H1 (cell line): ENCODE measurements at regions not wholly inside any gene's neighbourhood (a gene's known extent, or its start where the extent isn't known, plus 50 kb on each side); places are given as distances from the start of the nearest gene placed in this dataset.

ENCODE experiments used
- CTCF ChIA-PET: fragments of 300-600 bp; sonication (Branson Sonifier 250); formaldehyde crosslinking; loops from one replicate; lab custom pipeline; 2021; ENCODE audit not compliant: partially characterized antibody; lab: Charles Lee
- POLR2A ChIA-PET: fragments of 300-600 bp; sonication (Branson Sonifier 250); formaldehyde crosslinking; loops from one replicate; lab custom pipeline; 2021; ENCODE audit warnings: inconsistent platforms; ENCODE audit not compliant: partially characterized antibody; lab: Charles Lee
- DNase-seq, 2 experiments: peaks; one replicate each; pipeline versions ENCODE4 v3.0.0 to v3.0.0-alpha.2; 2010 to 2022; ENCODE audit warnings: low spot score in 2 of 2, low read depth in 1 of 2, mixed read lengths in 1 of 2
- FAIRE-seq: peaks from 2 replicates; lab custom pipeline; 2011; peaks lifted over from hg19 to GRCh38; lab: Jason Lieb, UNC
- H2AFZ ChIP-seq: 2 replicates; pipeline ENCODE4 v1.8.1; 2012; ENCODE audit warnings: low read length, inconsistent platforms
- H2AK5ac ChIP-seq: 2 replicates; pipeline ENCODE4 v1.6.1; 2013; ENCODE audit warnings: low read depth, low read length
- H2BK120ac ChIP-seq: replicated peaks from 2 replicates; pipeline ENCODE3; 2013; ENCODE audit warnings: low read depth, low read length, inconsistent platforms
- H2BK12ac ChIP-seq: 2 replicates; pipeline ENCODE4 v1.6.1; 2013; ENCODE audit warnings: low read depth, low read length
- H2BK15ac ChIP-seq: 2 replicates; pipeline ENCODE4 v1.6.1; 2013; ENCODE audit warnings: low read length
- H2BK20ac ChIP-seq: 2 replicates; pipeline ENCODE4 v1.6.1; 2013; ENCODE audit warnings: low read length
- H2BK5ac ChIP-seq: 2 replicates; pipeline ENCODE4 v1.6.1; 2013; ENCODE audit warnings: low read depth, low read length
- H3K14ac ChIP-seq: 2 replicates; pipeline ENCODE4 v1.6.1; 2013; ENCODE audit warnings: inconsistent platforms; ENCODE audit not compliant: insufficient read length
- H3K18ac ChIP-seq: 2 replicates; pipeline ENCODE4 v1.6.1; 2013; ENCODE audit warnings: low read length; ENCODE audit errors: extremely low read depth
- H3K23ac ChIP-seq: 2 replicates; pipeline ENCODE4 v1.6.1; 2013; ENCODE audit warnings: inconsistent platforms; ENCODE audit not compliant: insufficient read length
- H3K23me2 ChIP-seq: 2 replicates; pipeline ENCODE4 v1.6.1; 2013; ENCODE audit warnings: low read depth, low read length
- H3K27ac ChIP-seq: 2 replicates; pipeline ENCODE4 v1.6.1; 2011; ENCODE audit warnings: low read depth, low read length, inconsistent platforms
- H3K27me3 ChIP-seq, 4 experiments: replicated peaks in 1 of 4; 1 replicate in 1 of 4; 2 replicates in 3 of 4; pipeline versions ENCODE4 v1.6.1 to v1.8.1; 2011 to 2013; ENCODE audit warnings: low read length in 3 of 4, mild to moderate bottlenecking in 3 of 4, inconsistent platforms in 2 of 4, mixed read lengths in 2 of 4, moderate library complexity in 1 of 4; ENCODE audit not compliant: control insufficient read depth in 3 of 4, insufficient read depth in 3 of 4; ENCODE audit errors: extremely low read depth in 1 of 4
- H3K36me3 ChIP-seq, 4 experiments: 2 replicates each; pipeline versions ENCODE4 v1.6.1 to v1.8.1; 2011 to 2013; ENCODE audit warnings: mild to moderate bottlenecking in 4 of 4, low read length in 3 of 4, moderate library complexity in 2 of 4, control low read depth in 1 of 4, inconsistent platforms in 1 of 4; ENCODE audit not compliant: insufficient read depth in 4 of 4, control insufficient read depth in 2 of 4
- H3K4ac ChIP-seq: replicated peaks from 2 replicates; pipeline ENCODE3; 2013; ENCODE audit warnings: low read length, low read depth, mixed read lengths, inconsistent platforms; ENCODE audit not compliant: insufficient read length
- H3K4me1 ChIP-seq, 4 experiments: replicated peaks in 1 of 4; 1 replicate in 1 of 4; 2 replicates in 3 of 4; pipeline versions ENCODE4 v1.6.1 to v1.8.1; 2011 to 2013; ENCODE audit warnings: low read length in 3 of 4, inconsistent platforms in 2 of 4, mixed read lengths in 1 of 4; ENCODE audit not compliant: insufficient read depth in 4 of 4, control insufficient read depth in 3 of 4
- H3K4me2 ChIP-seq, 2 experiments: 2 replicates each; pipeline versions ENCODE4 v1.6.1 to v1.8.1; 2011 to 2013; ENCODE audit warnings: low read depth in 2 of 2, low read length in 2 of 2, control low read depth in 1 of 2, inconsistent platforms in 1 of 2, mild to moderate bottlenecking in 1 of 2; ENCODE audit not compliant: insufficient read depth in 1 of 2
- H3K4me3 ChIP-seq, 4 experiments: fragments of 200-600, 300-600 bp in 1 of 4; sonication (generic), shearing (Covaris generic), sonication (Bioruptor Twin) in 1 of 4; 2 replicates each; pipeline versions ENCODE4 v1.5.1 to v1.8.1; 2011 to 2016; ENCODE audit warnings: low read length in 4 of 4, low read depth in 3 of 4, control low read depth in 2 of 4, inconsistent platforms in 2 of 4, mild to moderate bottlenecking in 2 of 4, mixed read lengths in 1 of 4, moderate library complexity in 1 of 4; ENCODE audit not compliant: insufficient read depth in 2 of 4; ENCODE audit errors: extremely low read depth in 1 of 4
- H3K56ac ChIP-seq: replicated peaks from 2 replicates; pipeline ENCODE3; 2013; ENCODE audit warnings: low read depth, mild to moderate bottlenecking, mixed read lengths, low read length, inconsistent platforms; ENCODE audit not compliant: insufficient read length
- H3K79me1 ChIP-seq: 2 replicates; pipeline ENCODE4 v1.6.1; 2013; ENCODE audit warnings: low read depth, low read length, control low read depth
- H3K79me2 ChIP-seq, 2 experiments: 2 replicates each; pipeline versions ENCODE4 v1.6.1 to v1.8.1; 2012 to 2013; ENCODE audit warnings: low read length in 2 of 2, mild to moderate bottlenecking in 2 of 2, inconsistent platforms in 1 of 2; ENCODE audit not compliant: insufficient read depth in 2 of 2, control insufficient read depth in 1 of 2
- H3K9ac ChIP-seq, 4 experiments: replicated peaks in 1 of 4; 1 replicate in 1 of 4; 2 replicates in 3 of 4; pipeline versions ENCODE4 v1.6.1 to v1.8.1; 2011 to 2013; ENCODE audit warnings: low read depth in 3 of 4, low read length in 3 of 4, control low read depth in 2 of 4, mild to moderate bottlenecking in 2 of 4, moderate library complexity in 2 of 4, inconsistent platforms in 1 of 4; ENCODE audit errors: extremely low read depth in 1 of 4
- H3K9me3 ChIP-seq, 2 experiments: 2 replicates each; pipeline versions ENCODE4 v1.6.1 to v1.8.1; 2012 to 2013; ENCODE audit warnings: mild to moderate bottlenecking in 2 of 2, moderate library complexity in 2 of 2, control low read depth in 1 of 2, inconsistent platforms in 1 of 2, low read depth in 1 of 2, low read length in 1 of 2, mixed read lengths in 1 of 2; ENCODE audit not compliant: insufficient read depth in 2 of 2
- H4K20me1 ChIP-seq, 2 experiments: replicated peaks in 1 of 2; 2 replicates each; pipeline versions ENCODE3 to v1.8.1; 2011 to 2013; ENCODE audit warnings: inconsistent platforms in 2 of 2, low read length in 2 of 2, mild to moderate bottlenecking in 1 of 2; ENCODE audit not compliant: insufficient read depth in 2 of 2, control insufficient read depth in 1 of 2
- H4K5ac ChIP-seq: 2 replicates; pipeline ENCODE4 v1.6.1; 2013; ENCODE audit warnings: low read length, low read depth, mixed read lengths, inconsistent platforms; ENCODE audit not compliant: insufficient read length
- H4K8ac ChIP-seq: 2 replicates; pipeline ENCODE4 v1.8.0; 2013; ENCODE audit warnings: mild to moderate bottlenecking, moderate library complexity, low read length, inconsistent platforms; ENCODE audit not compliant: insufficient read depth; ENCODE audit errors: extremely low read depth
- H4K91ac ChIP-seq: replicated peaks from 2 replicates; pipeline ENCODE3; 2013; ENCODE audit warnings: low read length, mixed read lengths, inconsistent platforms; ENCODE audit not compliant: insufficient read length
- BRCA1 ChIP-seq: IDR thresholded peaks from 2 replicates; pipeline ENCODE4 v1.6.1; 2012; ENCODE audit warnings: low read depth, low read length, improper control_type of control experiment
- CTCF ChIP-seq, 3 experiments: IDR thresholded peaks; 1 replicate in 2 of 3; 2 replicates in 1 of 3; pipeline versions ENCODE4 v1.5.1 to v1.6.1; 2011; ENCODE audit warnings: low read length in 3 of 3, mild to moderate bottlenecking in 3 of 3, inconsistent platforms in 2 of 3, low read depth in 1 of 3, moderate library complexity in 1 of 3; ENCODE audit not compliant: insufficient read depth in 1 of 3; ENCODE audit errors: control extremely low read depth in 1 of 3
- EGR1 ChIP-seq: IDR thresholded peaks from 2 replicates; pipeline ENCODE4 v1.6.1; 2011; ENCODE audit warnings: low read depth, low read length, borderline replicate concordance
- FOSL1 ChIP-seq: IDR thresholded peaks from 2 replicates; pipeline ENCODE4 v1.6.1; 2011; ENCODE audit warnings: mild to moderate bottlenecking, low read depth, low read length, moderate library complexity; ENCODE audit not compliant: insufficient read depth
- JUND ChIP-seq: IDR thresholded peaks from 2 replicates; pipeline ENCODE4 v1.6.1; 2011; ENCODE audit warnings: mild to moderate bottlenecking, improper control_type of control experiment, low read length
- KDM1A ChIP-seq: fragments of 200-600, 300-600 bp; sonication (generic); IDR thresholded peaks from 2 replicates; pipeline ENCODE4 v1.7.1; 2016; ENCODE audit warnings: mild to moderate bottlenecking, low read length, borderline replicate concordance
- KDM4A ChIP-seq: IDR thresholded peaks from one replicate; pipeline ENCODE4 v1.7.1; 2012; ENCODE audit warnings: low read depth, mild to moderate bottlenecking, moderate library complexity, low read length, inconsistent platforms; ENCODE audit not compliant: severe bottlenecking
- MAFK ChIP-seq: IDR thresholded peaks from 2 replicates; pipeline ENCODE4 v1.6.1; 2012; ENCODE audit warnings: low read depth, mild to moderate bottlenecking, improper control_type of control experiment, low read length
- POLR2A ChIP-seq, 2 experiments: IDR thresholded peaks; 1 replicate in 1 of 2; 2 replicates in 1 of 2; pipeline ENCODE4 v1.6.1; 2011; ENCODE audit warnings: low read depth in 2 of 2, low read length in 2 of 2, mild to moderate bottlenecking in 2 of 2; ENCODE audit errors: control extremely low read depth in 1 of 2
- RAD21 ChIP-seq, 2 experiments: IDR thresholded peaks in 1 of 2; conservative IDR thresholded peaks in 1 of 2; 2 replicates each; pipeline ENCODE4 v1.6.1; 2011; ENCODE audit warnings: low read depth in 2 of 2, low read length in 2 of 2, improper control_type of control experiment in 1 of 2, inconsistent platforms in 1 of 2, mild to moderate bottlenecking in 1 of 2, moderate library complexity in 1 of 2
- RXRA ChIP-seq: IDR thresholded peaks from 2 replicates; pipeline ENCODE4 v1.6.1; 2011; ENCODE audit warnings: low read depth, mild to moderate bottlenecking, low read length, moderate library complexity; ENCODE audit not compliant: insufficient read depth
- SIRT6 ChIP-seq: IDR thresholded peaks from one replicate; pipeline ENCODE4 v1.7.1; 2012; ENCODE audit warnings: low read length, inconsistent platforms
- TAF7 ChIP-seq: optimal IDR thresholded peaks from 2 replicates; pipeline ENCODE3; 2011; ENCODE audit warnings: low read depth, mild to moderate bottlenecking, inconsistent platforms, low read length, moderate library complexity, borderline replicate concordance
- WGBS, 2 experiments: shearing (Covaris generic) in 1 of 2; methylation state at CpG; one replicate each; pipeline versions ENCODE4 v1.1.6 to v1.1.7; 2013 to 2015; ENCODE audit warnings: low lambda C conversion rate in 2 of 2, mixed read lengths in 2 of 2, inconsistent platforms in 1 of 2, low coverage in 1 of 2, missing lambda C conversion rate in 1 of 2; ENCODE audit not compliant: insufficient replicate concordance in 2 of 2, insufficient coverage in 1 of 2, insufficient read length in 1 of 2; ENCODE audit errors: extremely low coverage in 1 of 2, missing lambda C conversion rate in 1 of 2; 5-methylcytosine and 5-hydroxymethylcytosine counted together

- no peak overlapping the region for H2BK12ac ChIP-seq
- H3K4me2 ChIP-seq = no peak overlapping the region
- no peaks in the 10 kb centered on the region for H3K4me1 ChIP-seq
- H3K23ac ChIP-seq = no peak overlapping the region
- no peaks in the 10 kb centered on the region for H3K27me3 ChIP-seq
- H3K79me2 ChIP-seq = no peaks in the 10 kb centered on the region
- H3K4me3 ChIP-seq = no peak overlapping the region
- ChIA-PET CTCF (interaction anchor here (0.6 to 1.8 kb wide), 15 partner anchors 8 to 612 kb away, joined by 3 to 10 read pairs (median 3); no protein-coding TSS in a partner anchor), POLR2A (no interaction called here)
- no peak overlapping the region for H3K56ac ChIP-seq
- H2BK15ac ChIP-seq = no peak overlapping the region
- H4K20me1 ChIP-seq = no peaks in the 10 kb centered on the region
- H2AFZ ChIP-seq = no peak overlapping the region
- no peak overlapping the region for H3K4ac ChIP-seq
- H2AK5ac ChIP-seq = no peak overlapping the region
- H4K91ac ChIP-seq = no peak overlapping the region
- H4K8ac ChIP-seq = no peak overlapping the region
- H2BK120ac ChIP-seq = no peak overlapping the region
- FAIRE-seq (peak; percentile 42), DNase-seq (no peak)
- H2BK20ac ChIP-seq = no peak overlapping the region
- H3K9me3 ChIP-seq = no peaks in the 10 kb centered on the region
- H4K5ac ChIP-seq = no peak overlapping the region
- no peaks in the 10 kb centered on the region for H3K23me2 ChIP-seq
- no peak overlapping the region for H3K9ac ChIP-seq
- no peak overlapping the region for H3K27ac ChIP-seq
- no peaks in the 10 kb centered on the region for H3K79me1 ChIP-seq
- no peak overlapping the region for H3K14ac ChIP-seq
- H3K18ac ChIP-seq = no peak overlapping the region
- 71% methylated on average over 2 of the region's 2 CpGs; no CpG with 5 or more reads in 1 of the 2 experiments for WGBS, 2 experiments
- no peaks in the 10 kb centered on the region for H3K36me3 ChIP-seq
- no peak overlapping the region for H2BK5ac ChIP-seq
- TF ChIP-seq RXRA (no peak), BRCA1 (no peak), POLR2A (IDR thresholded peaks at IDR 0.05; ENCODE audit: control extremely low read depth in 1 of 2, low read depth in 2 of 2, low read length in 2 of 2) (no peak), CTCF (IDR thresholded peaks at IDR 0.05; ENCODE audit: control extremely low read depth in 1 of 3, insufficient read depth in 1 of 3, low read depth in 1 of 3, low read length in 3 of 3) (peak in 2 of 3 experiments; percentile 54 to 55; a peak in 3 of 4 replicates), JUND (no peak), TAF7 (no peak), MAFK (no peak), KDM4A (no peak), RAD21 (IDR thresholded peaks at IDR 0.05 in 1 of 2, conservative IDR thresholded peaks at IDR 0.05 in 1 of 2; ENCODE audit: low read depth in 2 of 2, low read length in 2 of 2) (peak; percentile 80 to 85), SIRT6 (no peak), KDM1A (no peak), EGR1 (no peak), FOSL1 (no peak)
Observed at GRCh38 chr4:106809076-106809475, 227.0 kb downstream of the DKK2 start.
